GM18868 (cell line): ENCODE measurements at regions not wholly inside any gene's neighbourhood (a gene's known extent, or its start where the extent isn't known, plus 50 kb on each side); places are given as distances from the start of the nearest gene placed in this dataset.
"Not testable (repeated sequence)": the region's sequence is repeated elsewhere in the genome, so short reads cannot be mapped to it uniquely, and the experiment has no call there.

ENCODE experiments used
- ATAC-seq: cut with Tn5 transposase; IDR thresholded peaks from one replicate; pipeline ENCODE4 v1.9.1; 2021; ENCODE audit warnings: mild to moderate bottlenecking, moderate library complexity; ENCODE audit not compliant: unreplicated experiment

DNA sequence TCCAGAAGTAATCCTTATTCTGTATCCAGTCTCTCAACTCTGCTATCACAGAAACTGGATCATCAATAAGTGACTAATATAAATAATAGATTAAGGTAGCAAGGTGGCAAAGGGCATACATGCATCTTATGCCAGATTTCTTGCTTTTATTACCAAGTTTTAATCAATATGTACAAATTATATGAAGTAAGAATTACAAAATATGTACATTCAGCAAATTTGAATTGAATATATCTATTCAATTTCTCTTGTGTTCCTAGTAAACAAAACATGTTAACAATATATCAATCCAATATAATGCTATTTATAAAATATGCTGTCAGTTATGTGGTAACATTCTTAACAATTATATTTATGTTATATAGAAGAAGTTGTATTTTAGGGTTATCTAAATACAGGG is 488.7 kb upstream of the COX7C start:
- no peak for ATAC-seq

DNA sequence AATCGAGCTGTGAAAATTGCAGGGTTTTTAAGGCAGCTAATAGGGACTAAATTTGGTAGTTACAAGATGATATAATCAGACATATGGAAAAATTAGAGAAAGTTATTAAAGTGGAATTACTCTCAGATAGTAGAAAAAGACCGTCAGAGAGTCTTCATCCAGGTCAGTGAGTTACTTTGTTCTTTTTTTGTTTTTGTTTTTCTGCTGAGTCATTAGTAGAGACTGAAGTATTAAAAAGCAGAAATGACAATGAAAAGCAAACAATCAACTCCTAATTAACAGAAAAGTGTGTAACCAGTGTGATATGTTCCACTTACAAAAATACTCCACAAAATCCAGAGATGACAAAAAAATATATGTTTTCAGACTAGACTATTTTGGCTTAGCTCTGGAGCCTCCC is 480.4 kb upstream of the COX7C start:
- no peak for ATAC-seq

DNA sequence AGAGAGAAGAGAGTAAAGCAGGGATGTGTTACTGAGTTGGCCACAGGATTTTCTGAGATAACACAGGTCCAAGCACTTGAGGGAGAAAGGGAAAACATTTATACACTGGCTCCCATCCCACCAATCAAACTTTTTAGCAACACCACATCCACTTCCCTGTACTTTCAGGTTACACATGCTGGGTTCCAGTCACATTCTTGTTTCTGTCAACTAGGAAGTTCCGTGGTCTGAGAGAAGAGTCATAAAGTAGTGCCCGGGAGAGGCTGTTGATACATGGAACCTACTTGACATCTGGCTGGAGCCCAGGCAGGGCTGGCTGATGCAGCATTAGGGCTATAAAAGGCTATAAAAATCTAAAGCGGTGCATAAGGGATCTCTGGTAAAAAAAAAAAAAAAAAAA is 473.9 kb upstream of the COX7C start:
- ATAC-seq, result no peak

DNA sequence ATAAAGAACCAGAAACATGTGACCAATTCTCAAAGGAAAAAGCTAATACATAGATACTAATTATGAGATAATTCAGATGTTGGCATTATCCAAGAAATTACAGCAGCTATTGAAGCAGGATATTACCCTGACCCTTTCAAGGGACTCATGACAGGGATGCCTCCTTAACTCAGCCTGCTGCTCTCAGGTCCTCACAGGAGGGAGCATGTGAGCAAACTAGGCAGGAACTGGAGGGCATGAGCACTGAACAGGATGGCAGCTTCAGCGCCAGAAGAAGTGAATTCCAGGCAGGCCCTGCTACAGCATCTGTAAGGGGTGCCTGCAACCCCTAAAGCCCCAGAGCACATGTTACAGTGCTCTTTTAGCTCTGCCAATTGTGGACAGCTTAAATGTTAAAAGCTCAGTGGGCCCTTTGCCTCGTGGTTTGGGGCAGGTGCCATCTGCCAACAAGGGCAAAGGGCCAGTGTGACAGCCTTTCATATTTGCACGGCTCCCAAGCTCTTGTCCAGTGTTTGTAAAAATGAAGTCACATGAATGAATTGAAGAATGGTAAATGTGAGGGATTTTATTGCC is 464.7 kb upstream of the COX7C start:
- no peak for ATAC-seq

DNA sequence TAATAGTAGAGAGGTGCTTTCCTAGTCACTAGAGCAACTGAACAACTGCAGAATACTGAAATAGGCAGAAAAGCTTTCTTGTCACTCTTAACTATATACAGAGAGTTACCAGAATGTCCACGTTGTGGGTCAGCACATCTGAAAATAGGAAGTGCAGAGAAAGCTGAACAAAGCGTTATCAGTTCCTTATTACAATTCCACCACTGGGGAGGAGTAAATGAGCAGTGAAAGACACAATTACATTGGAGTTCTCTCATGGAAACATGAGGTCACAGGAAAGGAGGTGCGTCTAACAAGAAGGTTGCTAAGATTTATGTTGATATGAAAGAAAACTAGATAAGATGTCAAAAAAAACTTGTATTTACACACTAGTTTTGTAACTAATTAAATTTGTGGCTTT is 461.9 kb upstream of the COX7C start:
- no peak for ATAC-seq

DNA sequence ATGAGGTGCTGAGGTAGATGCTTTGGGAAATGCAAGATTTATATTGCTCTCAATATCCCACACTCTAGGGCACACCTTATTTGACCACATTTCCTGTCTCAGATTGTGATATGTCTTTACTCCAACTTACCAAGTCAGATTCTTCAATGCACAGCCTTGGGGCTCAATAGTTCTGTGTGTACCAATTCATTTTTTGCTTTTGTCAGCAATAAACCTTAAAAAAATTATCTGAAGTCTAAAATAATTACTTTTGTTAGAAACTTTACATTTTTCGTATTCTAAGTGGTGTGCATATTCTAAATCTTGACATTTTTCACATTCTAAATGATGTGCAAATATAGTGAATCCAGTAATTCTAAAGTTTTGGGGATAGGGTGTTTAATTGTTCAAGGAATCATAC is 447.5 kb upstream of the COX7C start:
- ATAC-seq, result no peak

DNA sequence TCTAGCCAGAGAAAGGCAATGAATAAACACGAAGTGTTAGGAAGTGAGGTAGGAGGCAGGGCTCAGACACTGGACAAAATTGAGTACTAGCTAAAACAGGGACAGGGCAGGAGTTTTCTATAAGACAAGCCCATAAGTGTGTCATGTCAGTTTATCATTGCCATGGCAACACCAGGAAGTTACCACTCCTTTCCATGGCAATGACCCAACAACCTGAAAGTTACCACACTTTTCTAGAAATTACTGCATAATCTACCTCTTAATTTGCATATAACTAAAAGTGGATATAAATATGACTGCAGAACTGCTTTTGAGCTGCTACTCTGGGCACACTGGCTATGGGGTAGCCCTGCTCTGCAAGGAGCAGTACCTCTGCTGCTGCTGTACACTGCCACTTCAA is 442.5 kb upstream of the COX7C start:
- peak; percentile 91 for ATAC-seq

DNA sequence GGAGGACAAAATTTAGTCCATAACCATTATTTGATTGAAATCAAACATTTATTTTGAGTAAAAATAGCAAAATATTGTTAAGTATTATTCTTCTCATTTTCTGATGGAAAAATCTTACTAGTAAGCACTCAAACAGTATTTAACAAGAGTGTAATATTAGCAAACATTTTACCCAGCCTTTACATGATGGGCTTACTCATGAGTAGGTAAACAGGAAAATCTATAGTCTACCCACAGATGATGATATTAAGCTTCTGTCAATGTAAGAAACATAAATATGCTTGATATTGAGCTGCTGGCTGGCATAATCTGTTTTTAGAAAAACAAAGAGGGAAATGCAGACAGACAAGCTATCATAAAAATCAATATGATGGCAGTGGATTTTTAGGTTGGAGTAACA is 418.5 kb upstream of the COX7C start:
- ATAC-seq, result no peak

DNA sequence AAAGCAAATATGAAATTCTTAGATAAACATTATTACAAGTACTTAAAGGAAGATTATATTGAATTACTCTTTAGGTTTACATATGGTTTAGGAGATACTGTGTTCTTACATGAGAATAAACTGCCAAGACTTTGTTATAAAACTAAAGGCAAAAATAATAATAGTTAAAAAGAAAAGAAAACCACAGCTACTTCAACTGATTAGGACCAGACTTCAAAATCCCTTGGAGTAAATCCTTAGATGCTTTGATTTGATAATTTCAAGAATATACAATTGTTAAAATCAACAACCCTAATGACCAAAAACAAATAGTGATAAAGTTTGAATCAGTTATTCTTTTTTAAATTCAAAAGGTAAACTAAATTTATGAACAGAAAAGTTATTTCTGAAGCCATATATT is 389.6 kb upstream of the COX7C start:
- ATAC-seq, result no peak

DNA sequence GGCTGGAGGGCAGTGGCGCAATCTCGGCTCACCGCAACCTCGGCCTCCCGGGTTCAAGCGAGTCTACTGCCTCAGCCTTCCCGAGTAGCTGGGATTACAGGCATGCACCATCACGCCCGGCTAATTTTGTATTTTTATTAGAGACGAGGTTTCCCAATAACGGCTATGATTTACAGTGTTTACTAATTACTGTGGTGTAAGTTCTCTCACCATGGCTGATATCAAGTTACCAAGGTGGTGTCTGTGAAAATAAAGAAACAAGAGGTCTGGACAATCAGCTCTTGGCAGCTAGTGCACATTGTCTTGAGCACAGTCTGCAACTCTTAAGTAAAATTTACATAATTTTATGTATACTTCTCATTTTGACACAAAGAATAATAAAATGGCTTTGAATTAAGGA is 385.5 kb upstream of the COX7C start:
- no peak for ATAC-seq

DNA sequence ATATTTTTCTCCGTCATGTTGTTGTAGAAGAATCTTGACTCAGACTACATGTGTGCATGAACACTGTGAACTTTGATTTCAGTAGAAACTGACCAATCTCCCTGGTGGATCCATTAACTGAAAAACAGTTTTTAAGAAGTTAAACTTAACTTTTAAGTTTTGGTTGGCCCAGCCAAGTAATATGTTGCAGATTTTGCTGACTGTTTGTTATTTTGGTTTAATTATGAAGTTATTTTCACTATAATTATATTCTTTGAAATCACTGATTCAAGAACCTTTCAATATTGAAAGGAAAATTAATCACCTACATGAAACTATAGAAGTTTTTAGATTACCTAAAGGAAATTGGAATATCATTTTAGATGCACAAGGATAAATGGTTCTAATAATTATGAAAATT is 373.6 kb upstream of the COX7C start:
- ATAC-seq, result no peak

DNA sequence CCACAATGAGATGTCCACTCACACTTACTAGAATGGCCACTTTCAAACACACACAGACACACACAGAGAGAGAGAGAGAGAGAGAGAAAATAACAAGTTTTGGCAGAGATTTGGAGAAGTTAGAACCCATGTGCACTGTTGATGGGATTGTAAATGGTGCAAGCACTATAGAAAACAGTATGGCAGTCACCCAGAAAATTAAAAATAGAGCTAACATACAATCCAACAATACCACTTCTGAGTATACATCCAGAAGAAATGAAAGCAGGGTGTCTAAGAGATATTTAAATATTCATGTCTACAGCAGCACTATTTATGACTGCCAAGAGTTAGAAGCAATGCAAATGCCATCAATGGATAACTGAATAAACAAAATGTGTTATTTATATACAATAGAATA is 359.9 kb upstream of the COX7C start:
- ATAC-seq, result no peak

DNA sequence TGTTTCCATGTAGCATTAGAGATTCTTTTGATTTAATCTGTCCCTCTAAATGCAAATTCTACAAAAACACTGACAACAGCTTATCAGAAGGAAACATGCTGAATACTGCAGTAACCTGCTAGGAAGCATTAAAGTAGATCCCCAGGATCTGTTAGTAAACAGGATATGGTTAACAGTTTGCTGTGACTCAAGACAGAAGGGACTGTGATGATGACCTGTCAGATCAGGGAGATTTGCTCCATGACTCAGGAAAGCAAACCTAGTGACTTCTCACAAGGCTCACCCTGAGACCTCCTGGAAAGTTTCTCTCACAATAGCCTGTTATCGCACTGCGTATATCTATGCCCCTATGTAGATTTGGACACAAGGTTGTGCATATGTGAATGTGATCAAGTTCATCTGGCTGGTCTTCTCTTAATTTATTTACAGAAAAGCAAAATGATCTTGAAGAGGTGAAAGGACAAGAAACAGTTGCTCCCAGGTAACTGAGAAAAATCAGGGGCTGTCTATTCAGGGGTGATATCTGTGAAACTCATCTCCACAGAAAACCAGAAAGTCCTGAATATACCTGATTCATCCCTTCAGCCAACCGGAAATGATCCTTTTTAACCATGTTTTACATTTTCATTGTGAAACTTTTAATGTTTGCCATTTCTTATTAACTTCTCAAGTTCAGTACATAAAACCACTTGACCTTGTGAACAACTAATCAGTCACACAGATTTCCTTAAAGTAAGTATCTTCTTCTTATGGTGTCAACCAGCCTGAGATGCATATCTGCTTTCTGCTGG is 333.1 kb upstream of the COX7C start:
- not testable (repeated sequence) for ATAC-seq

DNA sequence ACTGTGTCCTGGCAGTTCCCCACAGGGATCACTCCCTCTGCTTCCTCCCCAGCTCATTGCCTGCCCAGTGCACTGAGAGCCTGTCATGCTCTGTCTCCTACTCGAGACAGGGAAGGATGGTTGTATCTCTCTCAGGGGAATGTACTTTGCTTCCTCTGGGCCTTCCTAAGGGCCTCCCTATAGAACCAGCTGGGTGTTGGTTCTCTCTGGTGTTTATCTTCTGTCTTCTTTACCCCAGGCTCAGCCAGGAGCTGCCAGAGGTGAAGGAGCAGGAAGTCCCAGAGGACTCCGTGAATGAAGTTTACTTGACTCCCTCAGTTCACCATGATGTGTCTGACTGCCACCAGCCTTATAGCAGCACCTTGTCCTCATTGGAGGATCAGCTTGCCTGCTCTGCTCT is 330.3 kb upstream of the COX7C start:
- not testable (repeated sequence) for ATAC-seq

DNA sequence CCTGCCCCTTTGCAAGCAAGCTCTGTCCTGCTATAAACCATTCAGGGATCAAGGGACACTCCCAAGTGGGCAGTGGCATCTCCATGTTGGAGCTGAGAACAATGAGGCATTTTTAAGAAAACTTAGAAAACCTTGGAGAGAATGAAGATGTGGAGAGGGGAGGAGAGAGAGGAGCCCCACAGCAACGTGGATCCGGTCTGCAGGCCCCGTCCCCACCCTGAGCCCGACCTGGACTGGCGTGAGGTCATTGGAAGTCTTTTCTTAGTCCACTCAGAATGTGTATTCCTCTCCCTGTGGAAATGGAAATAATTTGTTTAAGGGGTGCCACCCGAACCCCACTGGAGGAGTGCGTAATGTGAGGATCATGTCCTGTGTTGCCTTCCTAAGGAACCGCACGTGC is 328.0 kb upstream of the COX7C start:
- not testable (repeated sequence) for ATAC-seq

DNA sequence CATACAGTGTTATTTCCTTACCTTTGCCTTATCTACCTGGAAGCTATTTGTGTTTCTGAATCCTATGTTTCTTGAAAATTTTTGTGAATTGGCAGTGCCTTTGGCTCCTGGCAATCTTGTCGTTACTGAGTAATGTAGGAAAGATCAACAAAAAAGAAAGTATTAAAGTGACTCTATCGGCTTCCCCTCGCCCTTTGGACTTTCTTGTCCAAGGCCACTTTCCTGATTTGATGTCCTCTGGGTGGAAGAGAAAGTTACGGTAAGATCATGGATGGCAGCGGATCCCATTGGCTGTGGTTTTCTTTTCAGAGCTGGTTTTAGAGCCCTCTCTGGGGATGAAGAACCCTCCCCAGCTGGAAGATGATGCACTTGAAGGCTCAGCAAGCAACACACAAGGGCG is 324.9 kb upstream of the COX7C start:
- ATAC-seq, result not testable (repeated sequence)

DNA sequence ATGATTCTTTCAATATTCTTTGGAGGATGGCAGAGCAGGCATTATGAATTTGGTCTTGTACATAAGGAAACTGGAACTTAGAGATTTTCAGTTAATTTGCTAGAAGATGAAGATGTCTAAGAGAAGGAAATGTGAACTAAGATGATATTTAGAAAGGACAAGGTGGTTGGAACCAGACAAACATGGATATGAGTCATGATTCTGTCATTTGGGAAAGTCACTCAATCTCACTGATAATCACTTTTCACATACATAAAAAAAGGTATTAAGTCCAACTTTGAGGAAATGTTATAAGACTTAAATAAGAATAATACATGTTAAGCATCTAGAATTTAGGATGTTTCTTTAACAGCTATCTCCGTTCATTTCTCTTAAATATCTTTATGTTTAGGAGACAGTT is 315.1 kb upstream of the COX7C start:
- ATAC-seq, result not testable (repeated sequence)

DNA sequence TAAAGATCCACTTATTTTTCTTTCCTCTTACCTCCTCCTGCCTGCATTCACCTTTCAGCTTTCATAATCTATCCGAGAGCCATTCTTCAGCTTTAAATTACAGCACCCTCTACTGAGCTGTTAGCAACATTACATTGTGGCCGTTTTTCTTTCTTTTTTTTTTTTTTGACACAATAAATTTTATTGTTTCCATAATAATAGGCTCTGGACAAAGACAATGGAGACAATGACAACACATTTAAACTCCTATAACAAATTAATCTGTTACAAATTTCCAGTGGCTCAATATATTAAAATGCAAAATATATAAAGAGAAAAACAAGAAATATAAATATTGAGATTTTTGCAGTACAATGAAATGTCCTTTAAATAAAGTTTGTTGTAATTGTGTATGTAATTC is 312.7 kb upstream of the COX7C start:
- ATAC-seq, result peak; percentile 91

DNA sequence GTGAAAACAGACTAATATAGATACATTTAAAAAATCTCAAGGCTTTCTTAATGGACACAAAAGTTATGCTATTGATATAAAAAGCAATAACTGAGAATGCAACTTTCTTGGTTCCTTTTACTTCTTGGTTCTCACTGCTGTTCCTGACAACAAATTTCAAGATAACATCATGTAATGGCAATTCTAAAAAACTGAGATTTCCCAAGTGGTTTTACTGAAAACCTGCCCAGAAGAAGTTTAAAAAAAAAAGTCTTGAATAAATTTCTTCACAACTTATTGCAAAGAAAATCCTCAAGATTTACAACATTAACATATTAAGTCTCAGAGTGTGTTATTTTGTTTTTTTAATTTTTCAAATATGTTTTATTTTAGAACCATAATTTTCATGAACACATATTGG is 302.8 kb upstream of the COX7C start:
- ATAC-seq, result no peak

DNA sequence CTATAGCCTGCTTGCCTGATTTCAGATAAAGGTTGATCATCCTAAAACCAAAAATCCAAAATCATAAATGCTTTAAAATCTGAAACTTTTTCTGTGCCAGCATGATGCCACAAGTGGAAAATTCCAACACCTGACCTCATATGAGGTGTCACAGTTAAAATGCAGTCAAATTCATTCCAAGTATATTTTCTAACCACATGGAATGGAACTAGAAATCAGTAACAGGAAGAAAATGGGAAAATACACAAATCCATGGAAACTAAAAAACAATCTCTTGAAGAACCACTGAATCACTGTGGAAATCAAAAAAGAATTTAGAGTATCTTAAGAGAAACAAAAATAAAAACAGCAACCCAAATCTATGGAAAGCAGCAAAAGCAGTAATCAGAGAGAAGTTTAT is 297.5 kb upstream of the COX7C start:
- no peak for ATAC-seq

DNA sequence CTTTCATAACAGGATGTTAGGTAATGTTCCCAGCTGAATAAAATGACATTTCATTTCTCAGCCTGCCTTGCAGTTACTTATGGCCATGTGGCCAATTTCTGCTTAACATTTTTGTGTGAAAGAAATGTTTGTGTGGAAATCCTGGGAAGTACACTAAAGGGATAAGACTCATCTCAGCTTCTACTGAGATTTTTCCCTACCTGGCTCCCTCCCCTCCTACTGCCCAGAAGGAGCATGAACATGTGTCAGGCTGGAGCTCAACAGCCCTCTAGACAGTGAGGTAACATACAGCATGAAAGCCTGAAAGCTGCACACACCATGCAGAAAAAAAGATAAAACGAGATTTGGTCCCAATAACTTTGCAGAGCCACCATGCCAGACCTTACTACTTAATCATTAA is 288.4 kb upstream of the COX7C start:
- no peak for ATAC-seq

DNA sequence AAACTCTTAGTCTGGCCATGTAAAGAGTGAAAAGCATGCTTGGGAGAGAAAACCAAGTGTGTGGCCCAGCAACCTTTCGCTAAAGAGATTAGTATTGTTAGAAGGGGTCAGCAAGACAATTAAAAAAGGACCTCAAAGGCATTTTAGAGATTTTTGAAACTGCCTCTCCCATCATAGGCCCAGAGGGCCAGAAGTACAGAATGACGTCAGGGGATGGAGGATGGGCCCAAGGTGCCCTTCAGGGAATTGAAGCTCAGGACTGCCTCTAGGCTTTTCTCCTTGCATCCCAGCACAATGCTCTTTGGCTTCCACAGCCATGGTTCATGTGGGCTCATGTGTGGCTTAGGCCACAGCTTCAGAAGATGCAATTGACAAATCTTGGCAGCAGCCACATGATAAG is 287.0 kb upstream of the COX7C start:
- no peak for ATAC-seq

DNA sequence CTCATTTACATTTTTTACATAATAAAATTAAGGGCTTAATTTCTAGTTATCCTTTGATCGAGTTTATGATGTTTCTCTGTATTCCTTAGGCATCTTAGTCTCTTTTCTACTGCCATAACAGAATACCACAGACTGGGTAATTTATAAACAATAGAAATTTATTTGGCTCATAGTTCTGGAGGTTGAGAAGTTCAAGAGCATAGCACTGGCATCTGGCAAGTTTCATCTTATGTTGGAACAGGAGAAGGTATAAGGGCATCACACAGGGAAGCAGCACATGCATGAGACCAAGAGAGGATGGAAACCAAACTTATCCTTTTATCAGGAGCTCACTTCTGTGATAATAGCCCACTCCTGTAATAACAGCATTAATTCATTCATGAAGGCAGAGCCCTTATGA is 284.9 kb upstream of the COX7C start:
- no peak for ATAC-seq
